K562 (cell line): ENCODE measurements at regions not wholly inside any gene's neighbourhood (a gene's known extent, or its start where the extent isn't known, plus 50 kb on each side); places are given as distances from the start of the nearest gene placed in this dataset.

Source experiments
- ATAC-seq: fragments of 200-7000 bp; cut with Tn5 transposase; 3 replicates; pipeline ENCODE4 v1.9.1; 2020; ENCODE audit warnings: moderate library complexity
- BruUV-seq: library from RNA; stranded (reverse); fragments of 400-500 nt; replicated peaks from 2 replicates; lab custom pipeline; 2021; lab: Mats Ljungman, UMichigan
- CTCF ChIA-PET: fragments of 300-600 bp; formaldehyde crosslinking; extraction: SDS; loops from one replicate; lab custom pipeline; 2021; ENCODE audit warnings: low intra/inter-chr PET ratio; lab: Yijun Ruan, JAX
- POLR2A ChIA-PET: fragments of 300-600, 350-650 bp; sonication (Branson Sonifier 250); formaldehyde crosslinking; extraction: SDS; loops from one replicate; lab custom pipeline; 2021; ENCODE audit warnings: antibody characterized with exemption, inconsistent platforms; lab: Yijun Ruan, JAX
- DNase-seq, 4 experiments: peaks; one replicate each; pipeline versions ENCODE4 v3.0.0 to v3.0.0-alpha.2; 2011 to 2018; ENCODE audit warnings: low spot score in 3 of 4, mixed read lengths in 3 of 4; ENCODE audit errors: extremely low read depth in 1 of 4
- FAIRE-seq: peaks from 2 replicates; lab custom pipeline; 2011; peaks lifted over from hg19 to GRCh38; lab: Jason Lieb, UNC
- H2AFZ ChIP-seq: 2 replicates; pipeline ENCODE4 v1.6.0; 2011; ENCODE audit warnings: low read depth, low read length, control low read depth, inconsistent platforms
- H3K27ac ChIP-seq: fragments of 200-600 bp; 3 replicates; pipeline ENCODE4 v1.8.0; 2011; ENCODE audit warnings: low read depth, mild to moderate bottlenecking, control low read depth, inconsistent platforms, low read length, moderate library complexity, mixed read lengths; ENCODE audit errors: extremely low read depth
- H3K27me3 ChIP-seq, 2 experiments: fragments of 300-600 bp in 1 of 2; 2 replicates in 1 of 2; 3 replicates in 1 of 2; pipeline versions ENCODE4 v1.6.0 to v1.8.0; 2011; ENCODE audit warnings: inconsistent platforms in 2 of 2, low read length in 2 of 2, mild to moderate bottlenecking in 1 of 2, mixed read lengths in 1 of 2, moderate library complexity in 1 of 2; ENCODE audit not compliant: control insufficient read depth in 2 of 2, insufficient read depth in 2 of 2
- H3K36me3 ChIP-seq: fragments of 300-600 bp; 3 replicates; pipeline ENCODE4 v1.8.0; 2011; ENCODE audit warnings: mild to moderate bottlenecking, low read length, inconsistent platforms; ENCODE audit not compliant: control insufficient read depth, insufficient read depth
- H3K4me1 ChIP-seq, 2 experiments: fragments of 200-600 bp in 1 of 2; replicated peaks in 1 of 2; 2 replicates in 1 of 2; 3 replicates in 1 of 2; pipeline versions ENCODE4 v1.5.1 to v1.8.0; 2011; ENCODE audit warnings: inconsistent platforms in 2 of 2, low read length in 2 of 2, mild to moderate bottlenecking in 1 of 2, mixed read lengths in 1 of 2, moderate library complexity in 1 of 2; ENCODE audit not compliant: control insufficient read depth in 2 of 2, insufficient read depth in 2 of 2
- H3K4me2 ChIP-seq: 2 replicates; pipeline ENCODE4 v1.6.1; 2011; ENCODE audit warnings: low read length, control low read depth, inconsistent platforms, mixed read lengths; ENCODE audit not compliant: insufficient read depth
- H3K4me3 ChIP-seq: fragments of 200-600 bp; sonication (generic), shearing (Covaris generic); 2 replicates; pipeline ENCODE4 v1.5.1; 2016; ENCODE audit warnings: control low read depth, inconsistent platforms
- H3K79me2 ChIP-seq: fragments of 200-600 bp; 3 replicates; pipeline ENCODE4 v1.8.0; 2011; ENCODE audit warnings: low read length, inconsistent platforms; ENCODE audit not compliant: control insufficient read depth, insufficient read depth
- H3K9ac ChIP-seq, 2 experiments: 2 replicates each; pipeline versions ENCODE4 v1.6.0 to v1.6.1; 2011; ENCODE audit warnings: low read depth in 2 of 2, low read length in 2 of 2, control low read depth in 1 of 2, inconsistent platforms in 1 of 2, mild to moderate bottlenecking in 1 of 2, mixed read lengths in 1 of 2; ENCODE audit not compliant: insufficient read depth in 1 of 2
- H3K9me1 ChIP-seq: one replicate; pipeline ENCODE4 v1.6.0; 2011; ENCODE audit warnings: inconsistent platforms, mild to moderate bottlenecking, low read length, moderate library complexity; ENCODE audit not compliant: control insufficient read depth, insufficient read depth
- H3K9me3 ChIP-seq: replicated peaks from 2 replicates; pipeline ENCODE4 v1.5.1; 2011; ENCODE audit warnings: low read depth, low read length, inconsistent platforms; ENCODE audit not compliant: control insufficient read depth, insufficient read depth
- H4K20me1 ChIP-seq: replicated peaks from 2 replicates; pipeline ENCODE4 v1.6.1; 2011; ENCODE audit warnings: low read length, inconsistent platforms, mixed read lengths; ENCODE audit not compliant: control insufficient read depth, insufficient read depth
- CBX2 ChIP-seq: fragments of 200-600 bp; sonication (generic); IDR thresholded peaks from one replicate; pipeline ENCODE4 v1.6.1; 2012; ENCODE audit warnings: mild to moderate bottlenecking, low read length, inconsistent platforms; ENCODE audit not compliant: insufficient read depth, poor library complexity, severe bottlenecking
- NFYB ChIP-seq: IDR thresholded peaks from 2 replicates; pipeline ENCODE4 v1.6.1; 2011; ENCODE audit warnings: mild to moderate bottlenecking, moderate library complexity; ENCODE audit not compliant: insufficient read length; ENCODE audit errors: extremely low read depth
- REST ChIP-seq, 2 experiments: fragments of 450-650 bp; formaldehyde crosslinking in 1 of 2; IDR thresholded peaks; 2 replicates each; pipeline versions ENCODE4 v1.4.0 to v1.6.1; 2014 to 2020; ENCODE audit warnings: mild to moderate bottlenecking in 2 of 2, borderline replicate concordance in 1 of 2, low read depth in 1 of 2
- ZBTB33 ChIP-seq: sonication (generic); formaldehyde crosslinking; IDR thresholded peaks from 2 replicates; pipeline ENCODE4 v1.8.1; 2023; ENCODE audit warnings: mild to moderate bottlenecking, missing genetic modification reagents
- ZNF24 ChIP-seq: fragments of 450-650 bp; IDR thresholded peaks from 2 replicates; pipeline ENCODE4 v1.6.1; 2016
- WGBS: fragments of 100-300 bp; shearing (Covaris generic); methylation state at CpG from one replicate; pipeline ENCODE4 v1.1.6; 2016; ENCODE audit warnings: low coverage, mixed read lengths; ENCODE audit not compliant: insufficient coverage; ENCODE audit errors: missing lambda C conversion rate; 5-methylcytosine and 5-hydroxymethylcytosine counted together
- in situ Hi-C: fragments of 300-500 bp; cut with MboI; formaldehyde crosslinking; loops from 4 replicates; pipeline ENCODE4 v1.15.0; 2018; ENCODE audit warnings: inconsistent platforms, mixed read lengths
- intact Hi-C: fragments of 100-400 bp; cut with micrococcal nuclease; formaldehyde crosslinking; loops from 2 replicates; pipeline ENCODE4 v1.14.2; 2022

GRCh38 chr15:39502611-39503195, 78.2 kb upstream of the THBS1 start (continued):
- TF ChIP-seq REST (IDR thresholded peaks at IDR 0.05; ENCODE audit: borderline replicate concordance) (peak; percentile 46), REST (CRISPR knock-in tag; IDR thresholded peaks at IDR 0.05; ENCODE audit: low read depth) (no peak)

GRCh38 chr15:39503526-39503925, 77.4 kb upstream of the THBS1 start:
- Histone ChIP-seq H3K36me3 (no peaks in the 10 kb centered on the region), H3K4me2 (no peak overlapping the region), H2AFZ (no peak overlapping the region), H3K79me2 (no peaks in the 10 kb centered on the region), H3K27me3 (peaks cover 0 to 4% of the 10 kb centered on the region in 2 experiments; a peak in 1 of 5 replicates), H3K9me3 (no peaks in the 10 kb centered on the region), H3K27ac (no peak overlapping the region), H4K20me1 (no peaks in the 10 kb centered on the region), H3K9me1 (no peaks in the 10 kb centered on the region), H3K4me3 (no peak overlapping the region), H3K4me1 (peaks cover 0 to 8% of the 10 kb centered on the region in 2 experiments; a peak in 2 of 5 replicates), H3K9ac (no peak overlapping the region)
- BruUV-seq: no TSS peak
- in situ Hi-C loops: no loop called here
- ATAC-seq (no peak), DNase-seq (no peak), FAIRE-seq (no peak)
- intact Hi-C loops: no loop called here
- 20% methylated on average over 4 of the region's 4 CpGs for WGBS
- ChIA-PET POLR2A (interaction anchor here (0.6 kb wide), 1 partner anchor 270 kb away, joined by 3 read pairs; no protein-coding TSS in a partner anchor), CTCF (no interaction called here)
- TF ChIP-seq CBX2 (no peak), ZNF24 (peak; percentile 32; the same call in 1 of the 2 replicates), ZBTB33 (no peak), NFYB (no peak)
